Esophagus squamous epithelium (tissue), 4 donors: ENCODE measurements at regions not wholly inside any gene's neighbourhood (a gene's known extent, or its start where the extent isn't known, plus 50 kb on each side); places are given as distances from the start of the nearest gene placed in this dataset.

Experiments
- POLR2A ChIP-seq, 4 donors: fragments of 450-650 bp; IDR thresholded peaks; one replicate each; pipeline ENCODE4 v1.6.1; 2017; ENCODE audit warnings: antibody characterized with exemption in 4 of 4, mild to moderate bottlenecking in 4 of 4, moderate library complexity in 3 of 4
- TF ChIP-seq, protein P1 (sequence below), 6 experiments: fragments of 450-650 bp in 4 of 6; fragments of 200-600 bp in 2 of 6; sonication (generic) in 2 of 6; IDR thresholded peaks; one replicate each; pipeline ENCODE4 v1.5.1; 2016 to 2019; ENCODE audit warnings: antibody characterized with exemption in 6 of 6, mild to moderate bottlenecking in 4 of 6, moderate library complexity in 4 of 6

DNA sequence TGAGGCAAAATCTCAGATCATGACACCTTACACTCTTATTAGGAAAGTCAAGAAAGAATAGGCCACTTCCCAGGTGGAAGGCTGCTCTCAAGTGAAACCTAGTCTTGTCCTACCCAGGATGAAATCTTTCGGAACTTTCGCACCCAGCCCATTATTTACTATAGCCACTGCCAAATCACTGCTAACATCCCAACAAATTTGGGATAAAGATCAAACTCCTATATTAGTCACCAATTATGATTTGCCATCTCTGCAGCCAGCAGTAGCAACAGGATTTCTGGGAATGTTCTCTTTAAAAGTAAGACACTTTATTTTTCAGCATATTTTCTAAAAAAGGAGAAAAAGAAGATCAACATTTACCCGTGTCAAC, 224.6 kb downstream of the GAS1 start:
- TF ChIP-seq, protein P1, sequence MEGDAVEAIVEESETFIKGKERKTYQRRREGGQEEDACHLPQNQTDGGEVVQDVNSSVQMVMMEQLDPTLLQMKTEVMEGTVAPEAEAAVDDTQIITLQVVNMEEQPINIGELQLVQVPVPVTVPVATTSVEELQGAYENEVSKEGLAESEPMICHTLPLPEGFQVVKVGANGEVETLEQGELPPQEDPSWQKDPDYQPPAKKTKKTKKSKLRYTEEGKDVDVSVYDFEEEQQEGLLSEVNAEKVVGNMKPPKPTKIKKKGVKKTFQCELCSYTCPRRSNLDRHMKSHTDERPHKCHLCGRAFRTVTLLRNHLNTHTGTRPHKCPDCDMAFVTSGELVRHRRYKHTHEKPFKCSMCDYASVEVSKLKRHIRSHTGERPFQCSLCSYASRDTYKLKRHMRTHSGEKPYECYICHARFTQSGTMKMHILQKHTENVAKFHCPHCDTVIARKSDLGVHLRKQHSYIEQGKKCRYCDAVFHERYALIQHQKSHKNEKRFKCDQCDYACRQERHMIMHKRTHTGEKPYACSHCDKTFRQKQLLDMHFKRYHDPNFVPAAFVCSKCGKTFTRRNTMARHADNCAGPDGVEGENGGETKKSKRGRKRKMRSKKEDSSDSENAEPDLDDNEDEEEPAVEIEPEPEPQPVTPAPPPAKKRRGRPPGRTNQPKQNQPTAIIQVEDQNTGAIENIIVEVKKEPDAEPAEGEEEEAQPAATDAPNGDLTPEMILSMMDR (IDR thresholded peaks at IDR 0.05) = no peak
- no peak for TF ChIP-seq POLR2A (IDR thresholded peaks at IDR 0.05)
